HEK293 (cell line): ENCODE measurements at regions not wholly inside any gene's neighbourhood (a gene's known extent, or its start where the extent isn't known, plus 50 kb on each side); places are given as distances from the start of the nearest gene placed in this dataset.

Source experiments
- CTCF ChIA-PET: fragments of 350-600 bp; formaldehyde crosslinking; extraction: SDS; loops from one replicate; lab custom pipeline; 2021; ENCODE audit warnings: antibody characterized with exemption; lab: Yijun Ruan, JAX
- POLR2A ChIA-PET: fragments of 300-600 bp; formaldehyde crosslinking; extraction: SDS; loops from one replicate; lab custom pipeline; 2020; ENCODE audit warnings: antibody characterized with exemption, inconsistent platforms; lab: Yijun Ruan, JAX
- H3K27ac ChIP-seq: fragments of 200-500 bp; sonication (Bioruptor generic); 2 replicates; pipeline ENCODE4 v1.5.1; 2014; ENCODE audit warnings: low read depth, low read length, control low read depth, inconsistent platforms; ENCODE audit errors: extremely low read depth
- H3K36me3 ChIP-seq, 2 experiments: fragments of 200-500 bp in 1 of 2; sonication (Bioruptor generic) in 1 of 2; 1 replicate in 1 of 2; 2 replicates in 1 of 2; pipeline ENCODE4 v1.5.1; 2014 to 2017; ENCODE audit warnings: inconsistent platforms in 2 of 2, low read length in 2 of 2; ENCODE audit not compliant: control insufficient read depth in 2 of 2, insufficient read depth in 1 of 2
- H3K4me1 ChIP-seq: fragments of 200-500 bp; sonication (Bioruptor generic); 2 replicates; pipeline ENCODE4 v1.5.1; 2014; ENCODE audit warnings: mild to moderate bottlenecking, low read length, inconsistent platforms; ENCODE audit not compliant: control insufficient read depth, insufficient read depth
- H3K4me3 ChIP-seq: 2 replicates; pipeline ENCODE4 v1.5.1; 2011; ENCODE audit warnings: low read depth, mild to moderate bottlenecking, control low read depth, low read length, moderate library complexity
- H3K9me3 ChIP-seq: fragments of 200-500 bp; sonication (Bioruptor generic); 2 replicates; pipeline ENCODE4 v1.5.1; 2014; ENCODE audit warnings: low read depth, low read length, inconsistent platforms; ENCODE audit not compliant: control insufficient read depth, insufficient read depth
- HOXC10 ChIP-seq: sonication (generic); formaldehyde crosslinking; IDR thresholded peaks from 2 replicates; pipeline ENCODE4 v1.8.1; 2023; ENCODE audit warnings: mild to moderate bottlenecking, missing genetic modification reagents
- IKZF3 ChIP-seq: fragments of 450-650 bp; IDR thresholded peaks from 2 replicates; pipeline ENCODE4 v1.5.0; 2018; ENCODE audit warnings: missing biosample characterization, mild to moderate bottlenecking, missing genetic modification characterization, moderate library complexity
- MYNN ChIP-seq: fragments of 450-650 bp; formaldehyde crosslinking; IDR thresholded peaks from 2 replicates; pipeline ENCODE4 v1.5.1; 2016; ENCODE audit warnings: missing biosample characterization, missing genetic modification characterization, borderline replicate concordance
- PRDM4 ChIP-seq: fragments of 450-650 bp; formaldehyde crosslinking; IDR thresholded peaks from 2 replicates; pipeline ENCODE4 v1.5.1; 2017; ENCODE audit warnings: missing biosample characterization, missing genetic modification characterization
- REPIN1 ChIP-seq: fragments of 450-650 bp; formaldehyde crosslinking; IDR thresholded peaks from 2 replicates; pipeline ENCODE4 v1.5.1; 2017; ENCODE audit warnings: missing biosample characterization, missing genetic modification characterization, low read depth
- SALL2 ChIP-seq: fragments of 450-650 bp; formaldehyde crosslinking; IDR thresholded peaks from 2 replicates; pipeline ENCODE4 v1.5.0; 2017; ENCODE audit warnings: missing biosample characterization, mild to moderate bottlenecking, missing genetic modification characterization, borderline replicate concordance
- SCRT2 ChIP-seq: fragments of 450-650 bp; formaldehyde crosslinking; IDR thresholded peaks from 2 replicates; pipeline ENCODE4 v1.5.1; 2016; ENCODE audit warnings: missing biosample characterization, missing genetic modification characterization
- SP2 ChIP-seq: fragments of 450-650 bp; formaldehyde crosslinking; IDR thresholded peaks from 2 replicates; pipeline ENCODE4 v1.5.1; 2016; ENCODE audit warnings: missing biosample characterization, missing genetic modification characterization
- ZBTB11 ChIP-seq: fragments of 450-650 bp; formaldehyde crosslinking; conservative IDR thresholded peaks from 2 replicates; pipeline ENCODE4 v1.5.1; 2016; ENCODE audit warnings: low read depth, missing biosample characterization, missing genetic modification characterization
- ZFHX2 ChIP-seq: fragments of 450-650 bp; formaldehyde crosslinking; conservative IDR thresholded peaks from 2 replicates; pipeline ENCODE4 v1.5.1; 2016; ENCODE audit warnings: missing biosample characterization, missing genetic modification characterization
- ZFP41 ChIP-seq: fragments of 450-650 bp; formaldehyde crosslinking; IDR thresholded peaks from 2 replicates; pipeline ENCODE4 v1.5.1; 2016; ENCODE audit warnings: missing biosample characterization, missing genetic modification characterization, borderline replicate concordance
- ZIC2 ChIP-seq: fragments of 450-650 bp; formaldehyde crosslinking; IDR thresholded peaks from 2 replicates; pipeline ENCODE4 v1.5.1; 2016; ENCODE audit warnings: missing biosample characterization, missing genetic modification characterization
- ZNF146 ChIP-seq: fragments of 450-650 bp; formaldehyde crosslinking; IDR thresholded peaks from 2 replicates; pipeline ENCODE4 v1.5.1; 2016; ENCODE audit warnings: missing biosample characterization, missing genetic modification characterization
- ZNF175 ChIP-seq: fragments of 450-650 bp; formaldehyde crosslinking; IDR thresholded peaks from 2 replicates; pipeline ENCODE4 v1.5.1; 2016; ENCODE audit warnings: missing biosample characterization, missing genetic modification characterization
- ZNF211 ChIP-seq: fragments of 450-650 bp; formaldehyde crosslinking; IDR thresholded peaks from 2 replicates; pipeline ENCODE4 v1.5.1; 2016; ENCODE audit warnings: low read depth, missing biosample characterization, missing genetic modification characterization
- ZNF23 ChIP-seq: fragments of 450-650 bp; formaldehyde crosslinking; IDR thresholded peaks from 2 replicates; pipeline ENCODE4 v1.5.1; 2016; ENCODE audit warnings: missing biosample characterization, missing genetic modification characterization, borderline replicate concordance
- ZNF266 ChIP-seq: fragments of 450-650 bp; formaldehyde crosslinking; IDR thresholded peaks from 2 replicates; pipeline ENCODE4 v1.5.1; 2016; ENCODE audit warnings: missing biosample characterization, missing genetic modification characterization, low read depth
- ZNF302 ChIP-seq: fragments of 450-650 bp; formaldehyde crosslinking; IDR thresholded peaks from 2 replicates; pipeline ENCODE4 v1.5.1; 2016; ENCODE audit warnings: missing biosample characterization, missing genetic modification characterization, low read depth
- ZNF426 ChIP-seq: fragments of 450-650 bp; formaldehyde crosslinking; IDR thresholded peaks from 2 replicates; pipeline ENCODE4 v1.5.1; 2017; ENCODE audit warnings: missing biosample characterization, missing genetic modification characterization, mild to moderate bottlenecking, inconsistent platforms, moderate library complexity
- ZNF433 ChIP-seq: fragments of 450-650 bp; formaldehyde crosslinking; IDR thresholded peaks from 2 replicates; pipeline ENCODE4 v1.5.1; 2016; ENCODE audit warnings: missing biosample characterization, missing genetic modification characterization, low read depth
- ZNF501 ChIP-seq: fragments of 450-650 bp; formaldehyde crosslinking; IDR thresholded peaks from 2 replicates; pipeline ENCODE4 v1.5.1; 2016; ENCODE audit warnings: missing biosample characterization, missing genetic modification characterization
- ZNF514 ChIP-seq: fragments of 450-650 bp; formaldehyde crosslinking; IDR thresholded peaks from 2 replicates; pipeline ENCODE4 v1.5.1; 2016; ENCODE audit warnings: missing biosample characterization, missing genetic modification characterization
- ZNF521 ChIP-seq: fragments of 450-650 bp; formaldehyde crosslinking; IDR thresholded peaks from 2 replicates; pipeline ENCODE4 v1.5.1; 2017; ENCODE audit warnings: missing biosample characterization, mild to moderate bottlenecking, missing genetic modification characterization
- ZNF530 ChIP-seq: fragments of 450-650 bp; formaldehyde crosslinking; IDR thresholded peaks from 2 replicates; pipeline ENCODE4 v1.5.1; 2016; ENCODE audit warnings: low read depth, missing biosample characterization, missing genetic modification characterization
- ZNF623 ChIP-seq: fragments of 450-650 bp; formaldehyde crosslinking; IDR thresholded peaks from 2 replicates; pipeline ENCODE4 v1.5.1; 2016; ENCODE audit warnings: missing biosample characterization, missing genetic modification characterization
- ZNF624 ChIP-seq: fragments of 450-650 bp; formaldehyde crosslinking; IDR thresholded peaks from 2 replicates; pipeline ENCODE4 v1.5.1; 2017; ENCODE audit warnings: missing biosample characterization, missing genetic modification characterization
- ZNF843 ChIP-seq: fragments of 450-650 bp; formaldehyde crosslinking; IDR thresholded peaks from 2 replicates; pipeline ENCODE4 v1.5.1; 2016; ENCODE audit warnings: missing biosample characterization, missing genetic modification characterization

- POLR2A ChIA-PET = no interaction called here
- H3K4me1 ChIP-seq = no peaks in the 10 kb centered on the region
- no peak overlapping the region for H3K4me3 ChIP-seq
- H3K36me3 ChIP-seq = no peaks in the 10 kb centered on the region
- CTCF ChIA-PET = no interaction called here
- H3K9me3 ChIP-seq = no peaks in the 10 kb centered on the region
- TF ChIP-seq ZNF426 (tag by site-specific recombination) (no peak), SP2 (tag by site-specific recombination) (no peak), ZBTB11 (tag by site-specific recombination) (no peak), ZFP41 (tag by site-specific recombination) (no peak), ZNF433 (no peak), SALL2 (tag by site-specific recombination) (no peak), ZNF514 (tag by site-specific recombination) (no peak), IKZF3 (no peak), ZNF211 (tag by site-specific recombination) (no peak), PRDM4 (tag by site-specific recombination) (no peak), HOXC10 (no peak), ZNF623 (tag by site-specific recombination) (no peak)
- H3K27ac ChIP-seq = no peak overlapping the region
Measured at GRCh38 chr4:79081973-79082372, 142.7 kb upstream of the PAQR3 start.

- ChIA-PET CTCF (no interaction called here), POLR2A (no interaction called here)
- TF ChIP-seq SCRT2 (tag by site-specific recombination) (no peak), ZNF146 (tag by site-specific recombination) (no peak), ZNF23 (tag by site-specific recombination) (no peak), ZNF302 (tag by site-specific recombination) (no peak), ZNF521 (no peak), ZNF624 (tag by site-specific recombination) (no peak), ZNF501 (tag by site-specific recombination) (no peak), MYNN (tag by site-specific recombination) (no peak), ZNF266 (tag by site-specific recombination) (no peak), ZNF843 (no peak), REPIN1 (tag by site-specific recombination) (no peak), ZNF175 (tag by site-specific recombination) (no peak), ZFHX2 (tag by site-specific recombination) (no peak), ZNF530 (tag by site-specific recombination) (no peak), ZIC2 (tag by site-specific recombination) (no peak)
- no peaks in the 10 kb centered on the region for H3K9me3 ChIP-seq
- H3K36me3 ChIP-seq = no peaks in the 10 kb centered on the region
- H3K4me1 ChIP-seq = no peaks in the 10 kb centered on the region
- no peak overlapping the region for H3K4me3 ChIP-seq
- H3K27ac ChIP-seq = no peak overlapping the region
Measured at GRCh38 chr4:79078339-79078738, 139.1 kb upstream of the PAQR3 start.
